OCI-LY1 (cell line): ENCODE measurements at regions not wholly inside any gene's neighbourhood (a gene's known extent, or its start where the extent isn't known, plus 50 kb on each side); places are given as distances from the start of the nearest gene placed in this dataset.

Experiments
- H2AFZ ChIP-seq: fragments of 200-600 bp; sonication (generic), shearing (Covaris generic); 2 replicates; pipeline ENCODE4 v1.6.0; 2014; ENCODE audit warnings: antibody characterized with exemption, mild to moderate bottlenecking, low read length
- H3F3A ChIP-seq: fragments of 200-600 bp; sonication (generic), shearing (Covaris generic); 2 replicates; pipeline ENCODE4 v1.6.0; 2014; ENCODE audit warnings: mild to moderate bottlenecking, antibody characterized with exemption, low read length, moderate library complexity; ENCODE audit not compliant: insufficient read depth
- H3K27ac ChIP-seq: fragments of 200-600 bp; sonication (generic); 2 replicates; pipeline ENCODE4 v1.5.1; 2014; ENCODE audit warnings: low read length, mixed run types, mild to moderate bottlenecking, low read depth; ENCODE audit not compliant: poor library complexity, severe bottlenecking
- H3K27me3 ChIP-seq: fragments of 200-600 bp; sonication (generic); 2 replicates; pipeline ENCODE4 v1.6.0; 2014; ENCODE audit warnings: antibody characterized with exemption, mild to moderate bottlenecking, low read length, moderate library complexity; ENCODE audit not compliant: insufficient read depth
- H3K36me3 ChIP-seq: fragments of 200-600 bp; sonication (generic); 2 replicates; pipeline ENCODE4 v1.6.1; 2014; ENCODE audit warnings: mild to moderate bottlenecking, antibody characterized with exemption, low read length, moderate library complexity, mixed read lengths; ENCODE audit not compliant: insufficient read depth
- H3K4me1 ChIP-seq: fragments of 200-600 bp; sonication (generic); 2 replicates; pipeline ENCODE4 v1.5.1; 2014; ENCODE audit warnings: mild to moderate bottlenecking, low read length, moderate library complexity; ENCODE audit not compliant: insufficient read depth, severe bottlenecking
- H3K4me2 ChIP-seq: fragments of 200-600 bp; sonication (generic), shearing (Covaris generic); 2 replicates; pipeline ENCODE4 v1.6.1; 2014; ENCODE audit warnings: low read length
- H3K4me3 ChIP-seq: fragments of 200-600 bp; sonication (generic); 2 replicates; pipeline ENCODE4 v1.5.1; 2014; ENCODE audit warnings: low read length, low read depth, mild to moderate bottlenecking, mixed read lengths; ENCODE audit not compliant: poor library complexity, severe bottlenecking
- H3K79me2 ChIP-seq: fragments of 200-600 bp; shearing (Covaris generic); 2 replicates; pipeline ENCODE4 v1.6.1; 2016; ENCODE audit warnings: mixed run types, low read length, mixed read lengths; ENCODE audit not compliant: insufficient read depth
- H3K9ac ChIP-seq: fragments of 200-600 bp; sonication (generic), shearing (Covaris generic); 2 replicates; pipeline ENCODE4 v1.6.1; 2014; ENCODE audit warnings: mild to moderate bottlenecking, low read length, mixed read lengths
- H3K9me2 ChIP-seq: fragments of 200-600 bp; sonication (generic), shearing (Covaris generic); 2 replicates; pipeline ENCODE4 v1.6.1; 2014; ENCODE audit warnings: low read depth, mild to moderate bottlenecking, low read length, mixed read lengths
- H3K9me3 ChIP-seq: fragments of 200-600 bp; shearing (Covaris generic); 2 replicates; pipeline ENCODE4 v1.6.1; 2014; ENCODE audit warnings: low read length, mixed read lengths
- H4K20me1 ChIP-seq: fragments of 200-600 bp; sonication (generic), shearing (Covaris generic); 2 replicates; pipeline ENCODE4 v1.6.0; 2016; ENCODE audit warnings: mild to moderate bottlenecking, low read length; ENCODE audit not compliant: insufficient read depth
- EZH2 ChIP-seq: fragments of 200-600 bp; sonication (generic), shearing (Covaris generic); IDR thresholded peaks from 2 replicates; pipeline ENCODE4 v1.8.0; 2017; ENCODE audit warnings: borderline replicate concordance, mixed run types, mild to moderate bottlenecking, antibody characterized with exemption, low read length, moderate library complexity, mixed read lengths
- TF ChIP-seq, protein P1 (sequence below): fragments of 200-600 bp; sonication (generic), shearing (Covaris generic); IDR thresholded peaks from 2 replicates; pipeline ENCODE4 v1.5.1; 2017; ENCODE audit warnings: mild to moderate bottlenecking, antibody characterized with exemption, low read length, moderate library complexity, mixed read lengths

DNA sequence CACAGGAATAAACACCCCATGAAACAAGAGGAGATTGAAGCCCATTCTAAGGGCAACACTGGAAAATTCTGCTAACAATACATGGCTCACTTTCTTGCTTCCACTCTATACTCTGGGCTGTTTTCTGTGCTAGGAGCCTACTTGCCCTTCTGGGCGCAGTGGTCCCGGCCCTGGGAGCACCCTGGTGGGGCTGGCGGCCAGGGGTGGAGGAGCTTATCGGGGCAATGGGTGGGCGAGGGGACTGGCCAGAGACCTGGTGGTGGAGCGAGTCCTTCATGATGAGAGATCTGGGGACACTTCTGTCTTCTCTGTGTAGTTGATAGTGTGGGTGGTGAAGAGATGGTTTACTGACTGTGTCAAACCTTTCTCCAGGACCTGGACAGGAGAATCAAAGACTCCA is 1128.5 kb downstream of the TBL1XR1 start:
- Histone ChIP-seq H3K27me3 (no peaks in the 10 kb centered on the region), H3K9me3 (no peaks in the 10 kb centered on the region), H3K27ac (no peak overlapping the region), H3K79me2 (no peaks in the 10 kb centered on the region), H4K20me1 (no peaks in the 10 kb centered on the region), H3K9ac (no peak overlapping the region), H3K4me1 (no peaks in the 10 kb centered on the region), H3K4me3 (no peak overlapping the region), H3F3A (no peaks in the 10 kb centered on the region), H3K4me2 (no peak overlapping the region), H3K36me3 (no peaks in the 10 kb centered on the region), H2AFZ (no peak overlapping the region), H3K9me2 (no peaks in the 10 kb centered on the region)
- TF ChIP-seq EZH2: no peak
- TF ChIP-seq, protein P1, sequence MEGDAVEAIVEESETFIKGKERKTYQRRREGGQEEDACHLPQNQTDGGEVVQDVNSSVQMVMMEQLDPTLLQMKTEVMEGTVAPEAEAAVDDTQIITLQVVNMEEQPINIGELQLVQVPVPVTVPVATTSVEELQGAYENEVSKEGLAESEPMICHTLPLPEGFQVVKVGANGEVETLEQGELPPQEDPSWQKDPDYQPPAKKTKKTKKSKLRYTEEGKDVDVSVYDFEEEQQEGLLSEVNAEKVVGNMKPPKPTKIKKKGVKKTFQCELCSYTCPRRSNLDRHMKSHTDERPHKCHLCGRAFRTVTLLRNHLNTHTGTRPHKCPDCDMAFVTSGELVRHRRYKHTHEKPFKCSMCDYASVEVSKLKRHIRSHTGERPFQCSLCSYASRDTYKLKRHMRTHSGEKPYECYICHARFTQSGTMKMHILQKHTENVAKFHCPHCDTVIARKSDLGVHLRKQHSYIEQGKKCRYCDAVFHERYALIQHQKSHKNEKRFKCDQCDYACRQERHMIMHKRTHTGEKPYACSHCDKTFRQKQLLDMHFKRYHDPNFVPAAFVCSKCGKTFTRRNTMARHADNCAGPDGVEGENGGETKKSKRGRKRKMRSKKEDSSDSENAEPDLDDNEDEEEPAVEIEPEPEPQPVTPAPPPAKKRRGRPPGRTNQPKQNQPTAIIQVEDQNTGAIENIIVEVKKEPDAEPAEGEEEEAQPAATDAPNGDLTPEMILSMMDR: no peak

DNA sequence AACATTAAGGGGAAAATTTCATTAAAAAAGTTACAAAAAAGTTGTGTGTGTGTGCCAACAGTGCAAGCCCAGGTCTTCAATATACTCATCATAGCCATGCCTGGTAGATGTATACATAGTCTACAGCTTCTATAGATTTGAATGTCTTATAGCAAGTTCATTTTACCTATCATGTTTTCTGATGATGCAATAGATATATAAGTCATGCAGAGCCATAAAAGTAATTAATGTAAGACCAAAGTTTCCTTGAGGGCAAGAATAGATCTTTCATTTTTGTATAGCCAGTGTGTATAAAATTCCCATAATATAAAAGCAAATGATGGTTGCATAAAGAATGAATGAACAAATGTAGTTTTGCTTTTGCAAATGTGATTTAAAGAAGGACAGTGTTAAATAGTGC is 1138.4 kb downstream of the TBL1XR1 start:
- H3K9ac ChIP-seq: no peak overlapping the region
- no peak overlapping the region for H3K4me3 ChIP-seq
- H3F3A ChIP-seq: no peaks in the 10 kb centered on the region
- no peak overlapping the region for H3K4me2 ChIP-seq
- H3K4me1 ChIP-seq: no peaks in the 10 kb centered on the region
- H3K36me3 ChIP-seq: no peaks in the 10 kb centered on the region
- H3K27me3 ChIP-seq: no peaks in the 10 kb centered on the region
- H2AFZ ChIP-seq: no peak overlapping the region
- H3K9me2 ChIP-seq: no peaks in the 10 kb centered on the region
- no peak overlapping the region for H3K27ac ChIP-seq
- H4K20me1 ChIP-seq: no peaks in the 10 kb centered on the region
- H3K79me2 ChIP-seq: no peaks in the 10 kb centered on the region
- TF ChIP-seq EZH2: no peak
- H3K9me3 ChIP-seq: no peaks in the 10 kb centered on the region

DNA sequence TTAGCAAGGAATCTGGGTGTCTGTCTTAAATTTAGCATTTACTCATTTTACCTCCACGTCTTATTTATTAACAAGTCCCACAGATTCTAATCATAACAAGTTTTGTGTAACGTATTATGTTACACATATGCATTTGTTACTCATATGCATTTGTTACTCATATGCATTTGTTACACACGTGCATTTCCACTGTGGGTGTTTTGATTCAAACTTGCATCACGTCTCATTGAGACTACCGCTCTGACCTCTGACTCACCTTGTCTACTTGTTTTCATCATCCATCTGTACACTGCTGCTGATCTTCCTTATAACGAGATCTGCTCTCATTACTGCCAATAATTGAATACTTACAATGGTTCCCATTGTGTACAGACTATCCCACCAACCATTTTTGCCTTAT is 1141.4 kb downstream of the TBL1XR1 start:
- Histone ChIP-seq H3K27me3 (no peaks in the 10 kb centered on the region), H3K4me1 (no peaks in the 10 kb centered on the region), H4K20me1 (no peaks in the 10 kb centered on the region), H3K36me3 (no peaks in the 10 kb centered on the region), H3K9me2 (no peaks in the 10 kb centered on the region), H3K27ac (no peak overlapping the region), H3K4me3 (no peak overlapping the region), H3K9me3 (no peaks in the 10 kb centered on the region), H3K9ac (no peak overlapping the region), H3K4me2 (no peak overlapping the region), H2AFZ (no peak overlapping the region), H3F3A (no peaks in the 10 kb centered on the region), H3K79me2 (no peaks in the 10 kb centered on the region)
- TF ChIP-seq, protein P1: no peak
- no peak for TF ChIP-seq EZH2

DNA sequence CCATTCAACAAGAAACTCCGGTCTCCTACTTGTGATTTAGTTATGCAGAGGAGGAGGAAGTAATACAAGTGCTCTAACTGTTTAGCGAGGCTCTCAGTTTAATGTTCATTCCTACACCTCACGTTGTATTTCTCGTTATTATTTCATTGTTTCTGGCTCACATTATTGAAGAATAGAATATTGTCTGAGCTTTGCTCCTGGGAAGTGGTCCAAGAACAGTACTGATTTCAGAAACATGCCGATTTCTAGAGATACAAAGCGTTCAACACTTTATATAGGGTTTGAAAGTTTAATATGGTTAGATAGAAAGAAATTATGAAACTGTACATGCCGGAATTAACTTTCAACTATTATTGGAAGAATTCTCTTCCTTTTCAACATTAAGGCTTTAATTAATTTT is 1145.5 kb downstream of the TBL1XR1 start:
- Histone ChIP-seq H3K9me3 (no peaks in the 10 kb centered on the region), H3K4me3 (no peak overlapping the region), H3K4me2 (no peak overlapping the region), H3F3A (no peaks in the 10 kb centered on the region), H4K20me1 (no peaks in the 10 kb centered on the region), H3K79me2 (no peaks in the 10 kb centered on the region), H3K4me1 (no peaks in the 10 kb centered on the region), H2AFZ (no peak overlapping the region), H3K9me2 (no peaks in the 10 kb centered on the region), H3K9ac (no peak overlapping the region), H3K36me3 (no peaks in the 10 kb centered on the region), H3K27ac (no peak overlapping the region), H3K27me3 (no peaks in the 10 kb centered on the region)
- no peak for TF ChIP-seq EZH2
- TF ChIP-seq, protein P1: no peak
